Fibroblast of skin of left quadriceps (primary cell): ENCODE measurements at regions not wholly inside any gene's neighbourhood (a gene's known extent, or its start where the extent isn't known, plus 50 kb on each side); places are given as distances from the start of the nearest gene placed in this dataset.

ENCODE experiments used
- DNase-seq, 2 experiments: peaks; one replicate each; pipeline ENCODE4 v3.0.0-alpha.2; 2013; ENCODE audit warnings: low read depth in 2 of 2

DNA sequence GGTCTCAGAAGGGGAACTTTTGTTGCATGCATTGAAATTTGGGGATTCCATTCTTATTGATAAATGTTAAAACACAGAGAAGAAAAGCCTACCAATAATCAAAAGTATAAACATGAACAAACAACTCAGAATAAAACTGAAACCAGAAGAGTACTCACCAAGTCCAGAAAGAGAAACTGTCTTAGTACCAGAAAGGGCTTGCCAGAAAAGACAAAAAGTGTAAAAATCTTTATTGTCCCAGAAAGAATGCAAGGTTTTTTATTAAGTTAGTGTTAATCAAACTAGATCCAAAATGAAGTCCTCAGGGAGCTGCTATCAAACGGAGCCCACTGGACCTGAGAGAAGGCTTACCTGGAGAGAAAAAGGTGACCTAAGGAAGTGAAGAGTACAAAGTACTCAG lies 897.5 kb downstream of the PCDH7 start:
- DNase-seq, result no peak

DNA sequence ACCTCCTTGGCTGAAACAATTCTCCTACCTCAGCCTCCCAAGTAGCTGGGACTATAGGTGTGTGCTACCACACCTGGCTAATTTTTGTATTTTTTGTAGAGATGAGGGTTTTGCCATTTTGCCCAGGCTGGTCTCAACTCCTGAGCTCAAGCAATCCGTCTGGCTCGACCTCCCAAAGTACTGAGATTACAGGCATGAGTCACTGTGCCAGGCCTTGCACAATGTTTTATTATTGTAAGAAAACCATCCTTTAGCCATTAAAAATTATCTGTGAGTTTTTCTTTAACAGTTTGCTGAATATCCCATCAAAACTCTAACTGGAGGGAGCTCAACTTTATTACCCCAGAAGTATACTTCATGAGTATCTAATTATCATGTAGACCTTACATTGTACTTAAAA lies 900.3 kb downstream of the PCDH7 start:
- peak in 1 of 2 experiments; percentile 0 for DNase-seq

DNA sequence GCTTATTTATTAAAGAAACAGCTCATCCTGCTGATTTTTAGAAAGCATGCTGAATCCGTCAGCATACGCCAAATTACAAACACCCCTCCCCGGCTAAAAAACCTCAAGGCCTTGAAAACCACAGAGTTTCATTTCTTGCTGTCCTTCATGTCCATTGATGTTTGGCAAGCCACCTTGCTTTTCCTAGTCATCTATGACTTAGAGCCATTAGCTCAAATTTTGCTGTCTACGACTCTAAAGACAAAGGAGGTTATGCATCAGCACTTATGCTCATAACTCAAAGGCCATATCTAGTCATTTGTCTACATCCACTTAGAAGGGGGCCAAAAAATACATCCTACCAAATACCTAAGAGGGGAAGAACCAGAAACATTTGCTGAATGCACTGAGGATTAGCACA lies 925.1 kb downstream of the PCDH7 start:
- DNase-seq, result no peak

DNA sequence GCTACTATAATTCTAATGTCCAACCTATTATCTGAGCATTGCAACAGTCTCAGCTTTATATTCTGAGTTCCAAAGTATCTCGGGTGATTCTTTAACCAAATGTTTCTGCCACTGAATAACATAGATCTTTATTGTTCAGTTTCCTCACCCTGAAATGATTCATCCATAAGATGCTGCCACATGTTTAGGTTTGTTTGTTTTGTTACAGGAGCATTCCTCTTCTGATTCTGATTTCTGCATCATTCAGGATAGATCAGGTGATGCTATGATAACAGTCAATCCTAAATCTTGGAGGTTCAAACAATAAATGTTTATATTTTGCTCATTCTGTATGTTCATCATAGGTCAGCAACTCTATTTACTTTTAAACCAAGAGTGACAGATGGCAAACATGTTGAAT lies 927.6 kb downstream of the PCDH7 start:
- DNase-seq, result no peak

DNA sequence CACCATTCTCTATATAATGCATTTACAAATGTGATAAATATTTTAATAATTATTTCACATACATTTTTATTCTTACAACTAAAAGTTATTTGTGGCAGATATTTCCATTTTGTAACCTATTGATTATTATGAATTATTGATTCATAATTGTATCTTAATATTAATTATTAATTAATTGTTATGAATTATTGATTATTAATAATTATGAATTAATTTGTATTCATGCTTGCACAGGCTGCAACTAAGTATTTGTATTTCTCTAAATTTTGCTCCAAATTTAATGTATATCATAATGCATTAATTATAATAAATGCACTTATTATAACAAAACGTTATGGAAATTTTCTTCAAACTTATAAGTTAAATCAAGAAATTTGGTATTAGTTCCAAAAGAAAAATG lies 929.7 kb downstream of the PCDH7 start:
- DNase-seq, result no peak

DNA sequence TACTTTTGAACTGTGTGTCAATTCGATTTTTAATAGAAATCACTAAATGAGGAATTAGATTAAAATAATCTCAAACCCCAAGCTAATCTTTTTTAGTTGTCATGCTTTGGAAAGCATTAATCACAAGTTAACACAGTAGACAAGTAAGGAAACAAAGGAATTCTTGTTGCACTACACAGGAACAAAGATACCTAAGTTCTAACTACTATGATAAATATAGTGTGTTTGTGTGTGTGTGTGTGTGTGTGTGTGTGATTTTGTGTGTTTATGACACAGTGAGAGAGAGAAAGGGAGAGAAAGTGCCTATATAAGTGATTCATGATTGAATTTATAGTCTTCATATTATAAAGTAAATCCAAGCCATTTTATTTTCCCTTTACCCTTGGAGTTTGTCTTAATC lies 931.4 kb downstream of the PCDH7 start:
- DNase-seq, result no peak

DNA sequence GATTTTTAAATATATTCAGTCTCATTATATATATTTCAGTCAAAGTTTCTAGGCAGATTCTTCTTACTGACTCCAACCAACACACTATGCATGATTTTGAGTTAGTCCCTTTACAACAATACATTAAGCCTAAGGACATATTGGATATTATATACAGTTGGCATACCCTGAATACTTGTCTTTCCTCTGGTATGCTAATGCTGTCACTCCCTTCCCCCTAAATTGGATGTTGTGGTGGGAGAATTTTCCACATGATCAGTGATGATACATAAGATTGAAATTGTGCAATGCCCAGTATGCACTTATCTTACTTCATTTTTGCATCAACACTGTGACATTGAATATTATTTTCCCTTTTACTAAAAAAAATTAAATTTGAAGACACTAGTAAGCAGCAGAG lies 935.2 kb downstream of the PCDH7 start:
- peak; percentile 29 to 43 for DNase-seq

DNA sequence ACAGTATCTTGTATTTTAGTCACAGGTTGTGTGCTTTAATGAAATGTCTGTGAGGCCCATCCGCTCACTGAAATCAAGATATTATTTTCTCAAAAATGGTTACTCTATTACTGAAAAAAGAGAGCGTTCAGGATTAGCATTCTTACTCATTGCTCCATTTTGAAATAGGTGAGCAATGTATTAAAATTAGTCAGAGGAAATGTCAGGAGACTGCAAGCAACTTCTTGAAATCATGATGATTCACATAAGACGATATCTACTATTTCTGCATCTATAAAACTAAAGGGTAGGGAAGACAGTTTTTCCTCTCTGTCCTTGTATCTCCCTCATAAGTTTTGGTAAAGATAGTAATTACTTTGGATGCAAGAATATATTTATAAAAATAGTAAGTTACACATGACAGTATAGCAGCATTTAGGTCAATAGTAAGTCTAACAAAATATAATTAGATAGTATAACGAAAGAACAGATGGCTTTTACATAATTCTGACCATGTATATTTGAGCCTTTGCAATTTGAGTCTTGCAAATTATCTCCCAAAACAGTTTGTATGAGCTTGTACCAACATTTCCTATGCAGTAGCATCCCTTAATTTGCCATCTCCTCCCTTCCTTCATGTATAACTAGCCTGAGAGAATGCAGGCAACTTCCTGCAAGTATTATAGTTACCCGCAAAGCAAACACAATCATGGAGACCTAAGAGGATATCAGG lies 937.8 kb downstream of the PCDH7 start:
- peak; percentile 15 to 16 for DNase-seq

DNA sequence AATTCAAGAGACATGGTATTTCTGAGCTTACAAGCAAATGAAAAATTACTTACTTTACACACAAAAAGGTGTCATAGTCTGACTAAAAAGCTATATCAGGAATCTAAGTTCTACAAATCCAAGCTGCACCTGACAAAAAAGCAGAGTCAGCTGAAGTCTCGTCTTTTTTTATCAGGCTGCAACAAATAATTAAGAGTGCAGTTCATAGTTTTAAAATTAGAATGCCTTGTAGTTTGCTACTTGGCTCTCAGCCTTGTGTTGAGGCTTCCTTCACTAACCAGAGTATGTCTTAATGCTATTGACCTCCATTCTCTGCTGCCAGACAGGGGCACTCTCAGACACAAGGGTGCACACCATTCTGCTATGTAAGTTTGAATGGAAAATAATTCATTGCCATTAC lies 940.7 kb downstream of the PCDH7 start:
- DNase-seq, result no peak

DNA sequence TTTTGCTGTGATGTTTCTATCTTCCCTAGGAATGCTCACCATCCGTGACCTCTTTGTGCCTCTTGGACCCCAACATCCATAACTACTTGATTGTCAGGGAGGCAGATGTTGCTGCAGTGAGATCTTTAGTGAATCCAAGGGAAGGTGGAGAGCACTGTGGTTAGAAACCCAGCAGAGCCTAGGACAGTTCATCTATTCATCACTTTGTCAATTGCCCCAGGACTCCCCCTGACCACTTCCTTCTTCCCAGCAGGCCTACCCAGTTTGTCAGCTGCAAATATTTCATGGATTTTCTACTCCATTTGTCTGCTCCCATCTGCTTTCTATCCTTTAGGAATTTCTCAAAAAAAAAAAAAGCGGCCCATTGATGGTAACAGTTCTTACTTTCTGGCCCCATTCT lies 942.8 kb downstream of the PCDH7 start:
- no peak for DNase-seq

DNA sequence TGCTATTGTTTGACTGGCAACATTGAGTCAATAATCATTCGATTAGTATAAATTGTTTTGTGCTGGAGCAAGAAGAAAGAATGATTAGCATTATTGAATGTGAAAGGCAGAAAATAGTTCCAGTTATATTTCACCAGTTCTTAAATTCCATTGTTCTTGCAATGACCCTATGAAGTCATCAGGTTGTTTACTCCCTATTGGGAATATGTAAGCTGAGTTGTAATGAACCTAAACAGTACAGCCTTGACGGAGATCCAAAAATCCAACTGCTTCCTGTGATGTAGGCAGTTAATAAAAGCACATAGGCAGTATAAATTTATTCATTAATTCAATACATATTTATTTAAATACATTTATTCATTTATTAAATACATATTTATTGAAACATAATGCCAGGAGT lies 947.5 kb downstream of the PCDH7 start:
- no peak for DNase-seq

DNA sequence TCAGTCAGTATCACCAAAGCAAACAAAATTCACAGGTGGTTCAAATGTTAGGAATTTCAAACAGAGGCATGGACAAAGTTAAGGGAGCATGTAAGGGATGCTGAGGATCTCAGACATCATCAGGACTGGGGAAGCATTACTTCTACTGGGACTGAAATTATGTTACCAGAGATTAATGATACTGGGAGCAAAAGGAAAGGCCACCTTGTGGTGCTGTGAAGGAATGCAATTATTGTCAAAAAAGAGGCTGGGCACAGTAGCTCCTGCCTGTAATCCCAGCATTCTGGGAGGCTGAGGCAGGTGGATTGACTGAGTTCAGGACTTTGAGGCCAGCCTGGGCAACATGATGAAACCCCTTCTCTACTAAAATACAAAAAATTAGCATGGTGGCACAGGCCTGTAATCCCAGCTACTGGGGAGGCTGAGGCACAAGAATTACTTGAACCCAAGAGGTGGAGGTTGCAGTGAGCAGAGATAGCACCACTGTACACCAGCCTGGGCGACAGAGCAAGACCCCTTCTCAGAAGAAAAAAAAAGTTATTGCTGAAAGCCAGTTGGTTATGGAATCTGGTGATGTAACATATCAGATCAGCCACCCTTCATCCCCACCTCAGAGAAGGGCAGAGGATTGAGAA lies 954.3 kb downstream of the PCDH7 start:
- no peak for DNase-seq

DNA sequence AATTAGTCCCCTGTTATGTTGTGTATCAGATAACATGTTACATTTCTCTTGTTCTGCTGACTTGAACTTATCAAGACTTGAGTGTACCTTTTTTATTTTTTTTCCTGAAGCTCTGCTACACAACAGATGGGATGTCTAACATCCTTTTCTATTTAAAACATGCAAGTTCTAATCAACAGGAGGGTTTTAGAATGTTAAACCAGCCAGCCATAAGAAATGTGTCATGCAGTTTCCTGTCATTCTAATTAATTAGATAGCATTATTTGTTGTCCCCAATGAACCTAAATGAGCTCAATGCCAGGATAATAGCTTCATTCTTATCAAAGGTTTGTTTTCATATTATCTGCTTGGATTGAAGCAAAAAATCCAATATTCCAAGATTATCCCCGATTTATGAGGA lies 958.2 kb downstream of the PCDH7 start:
- DNase-seq, result no peak

DNA sequence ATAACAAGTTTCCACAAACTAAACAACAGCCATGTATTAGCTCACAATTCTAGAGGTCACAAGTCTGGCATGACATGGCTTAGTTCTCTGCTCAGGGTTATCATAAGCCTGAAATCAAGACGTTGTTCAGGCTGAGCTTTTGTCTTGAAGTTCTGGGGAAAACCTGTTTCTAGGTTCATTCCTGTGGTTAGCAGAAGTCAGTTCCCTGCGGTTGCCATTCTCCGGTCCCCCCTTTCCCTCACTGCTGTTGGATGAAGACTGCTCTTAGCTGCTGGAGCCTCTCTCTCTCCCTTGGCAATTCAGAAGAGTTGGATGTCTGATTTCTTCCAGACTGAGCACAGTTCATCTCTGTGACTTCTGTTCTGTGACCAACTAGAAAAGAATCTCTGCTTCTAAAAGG lies 962.6 kb downstream of the PCDH7 start:
- DNase-seq, result no peak

DNA sequence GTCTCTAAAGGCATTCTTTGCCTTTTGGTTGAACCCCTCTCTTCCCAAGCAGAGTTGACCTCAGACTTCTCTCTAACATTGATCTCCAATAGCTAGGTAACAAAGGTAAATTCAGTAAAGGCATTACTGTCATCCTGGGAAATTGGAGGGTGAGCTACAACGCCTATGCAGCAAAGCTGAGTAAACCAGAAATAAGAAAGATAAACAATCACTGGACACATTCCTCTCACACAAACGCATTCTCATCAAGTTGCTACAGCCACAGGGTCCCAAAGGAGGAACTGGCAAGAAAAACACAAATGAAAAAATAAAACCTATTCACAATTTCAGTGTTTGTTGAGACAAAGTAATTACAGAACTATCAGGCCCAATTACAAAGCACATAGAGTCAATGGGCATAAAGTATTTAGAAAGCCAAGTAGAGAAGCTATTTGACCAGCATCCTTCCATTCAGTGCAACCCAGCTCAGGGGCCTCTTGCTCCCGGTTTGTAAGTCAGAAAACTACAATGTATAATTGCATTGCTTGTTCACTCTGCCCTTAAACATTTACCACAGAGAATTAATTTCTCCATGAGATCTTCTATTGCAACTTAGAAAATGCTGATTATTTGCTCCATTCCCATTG lies 967.7 kb downstream of the PCDH7 start:
- DNase-seq, result no peak

DNA sequence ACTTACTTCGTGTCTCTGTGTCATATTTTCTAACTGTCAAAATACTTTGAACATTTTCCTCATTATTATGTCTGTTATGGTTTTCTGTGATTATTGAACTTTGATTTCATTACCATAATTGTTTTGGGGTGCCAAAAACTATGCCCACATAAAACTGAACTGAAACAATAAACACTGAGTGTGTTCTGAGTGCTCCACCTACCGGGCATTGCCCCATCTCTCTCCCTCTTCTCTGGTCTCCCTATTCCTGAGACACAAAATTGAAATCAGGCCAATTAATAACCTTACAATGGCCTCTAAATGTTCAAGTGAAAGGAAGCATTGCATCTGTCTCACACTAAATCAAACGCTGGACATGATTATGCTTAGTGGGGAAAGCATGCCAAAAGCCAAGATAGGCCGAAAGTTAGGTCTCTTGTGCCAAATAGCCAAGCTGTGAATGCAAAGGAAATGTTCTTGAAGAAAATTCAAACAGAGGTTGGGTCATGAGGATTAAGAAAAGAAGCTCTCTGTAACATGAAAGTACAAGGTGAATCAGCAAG lies 972.3 kb downstream of the PCDH7 start:
- DNase-seq, result no peak

DNA sequence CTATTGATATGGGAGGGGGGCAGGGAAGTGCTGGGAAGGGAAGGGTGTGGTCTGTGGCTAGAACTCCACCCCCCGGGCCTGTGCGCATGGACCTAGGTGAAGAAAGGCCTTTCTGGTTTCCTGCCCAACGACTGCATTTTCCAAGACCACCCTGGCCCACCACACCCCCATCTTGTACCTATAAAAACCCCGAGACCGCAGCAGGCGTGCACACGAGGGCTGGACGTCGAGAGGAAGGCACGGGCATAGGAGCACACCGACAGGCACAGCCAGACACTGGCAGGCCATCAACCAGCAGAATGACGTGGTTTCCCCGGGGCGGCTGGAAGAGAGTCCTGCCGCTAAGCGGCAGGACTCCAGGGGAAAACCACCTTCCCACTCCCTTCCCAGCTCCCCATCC lies 981.1 kb downstream of the PCDH7 start:
- DNase-seq, result no peak

DNA sequence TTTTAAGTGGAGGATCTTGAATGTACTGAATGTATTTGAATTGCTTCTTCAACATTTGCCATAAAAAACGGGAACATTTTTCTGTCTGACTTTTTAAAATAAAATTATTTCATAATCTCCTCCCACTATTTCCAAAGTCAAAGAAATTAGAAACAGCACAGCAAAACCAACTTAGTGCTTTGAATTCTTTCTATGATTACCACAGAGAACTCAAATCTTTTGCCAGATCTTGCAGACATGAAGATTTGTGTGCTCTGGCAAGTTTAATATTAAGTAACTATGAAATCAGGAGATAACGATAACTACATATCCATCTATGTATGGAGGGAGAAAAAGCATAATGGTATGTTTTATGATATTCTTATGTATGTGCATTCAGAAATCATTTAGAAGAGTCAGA lies 982.2 kb downstream of the PCDH7 start:
- peak; percentile 8 to 18 for DNase-seq

DNA sequence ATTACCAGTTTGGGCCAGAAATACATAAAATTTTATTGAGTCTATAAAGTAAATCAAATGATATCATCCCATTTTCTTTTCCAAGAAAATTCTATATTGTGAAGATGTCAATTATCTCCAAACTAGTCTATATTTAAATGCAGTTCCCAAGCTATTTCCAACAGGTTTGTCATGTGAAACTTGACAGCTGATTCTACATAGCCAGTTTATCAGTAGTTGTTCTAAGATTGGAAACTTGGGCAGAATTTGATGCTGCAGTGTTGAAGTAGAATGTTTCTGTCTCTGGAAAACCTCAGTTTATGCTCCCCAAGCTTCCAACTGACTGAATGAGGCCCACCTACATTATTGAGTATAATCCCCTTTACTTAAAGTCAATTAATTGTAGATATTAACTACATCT lies 994.1 kb downstream of the PCDH7 start:
- no peak for DNase-seq

DNA sequence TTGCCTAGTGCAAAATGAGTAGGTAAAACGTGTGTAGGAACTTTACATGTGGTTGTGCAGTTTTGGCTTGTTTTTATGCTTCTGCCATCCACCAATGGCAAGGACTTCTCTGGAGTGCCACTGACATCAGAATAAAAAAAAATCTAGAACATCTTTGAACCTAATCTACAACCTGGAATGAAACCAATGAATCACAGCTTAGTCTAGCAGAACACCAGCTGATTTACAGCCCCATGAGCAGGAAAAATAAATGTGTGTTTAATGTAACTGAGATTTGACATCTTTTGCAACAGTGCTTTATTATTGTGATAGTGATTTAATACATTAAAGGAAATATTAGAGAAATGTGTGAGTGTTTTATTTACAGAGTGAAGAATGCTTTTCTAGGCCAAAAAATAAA lies 995.1 kb downstream of the PCDH7 start:
- DNase-seq, result no peak

DNA sequence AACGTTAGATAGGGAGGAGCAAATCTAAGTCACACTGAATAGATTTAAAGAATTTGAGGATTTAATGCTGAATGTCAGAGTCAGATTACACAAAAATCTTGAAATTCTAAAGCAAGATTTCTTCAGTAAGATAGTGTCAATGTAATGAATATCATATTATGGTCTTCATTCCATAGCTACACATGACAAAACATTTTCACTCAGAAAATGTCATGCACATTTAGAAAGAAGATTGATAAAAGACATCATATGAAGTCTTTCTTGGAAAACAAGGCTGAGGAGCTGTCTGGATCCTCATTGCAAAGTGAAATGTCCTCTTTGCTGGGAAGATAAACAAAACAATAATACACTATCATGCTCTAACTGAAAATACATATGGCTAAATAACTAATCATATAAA lies 1006.9 kb downstream of the PCDH7 start:
- no peak for DNase-seq

DNA sequence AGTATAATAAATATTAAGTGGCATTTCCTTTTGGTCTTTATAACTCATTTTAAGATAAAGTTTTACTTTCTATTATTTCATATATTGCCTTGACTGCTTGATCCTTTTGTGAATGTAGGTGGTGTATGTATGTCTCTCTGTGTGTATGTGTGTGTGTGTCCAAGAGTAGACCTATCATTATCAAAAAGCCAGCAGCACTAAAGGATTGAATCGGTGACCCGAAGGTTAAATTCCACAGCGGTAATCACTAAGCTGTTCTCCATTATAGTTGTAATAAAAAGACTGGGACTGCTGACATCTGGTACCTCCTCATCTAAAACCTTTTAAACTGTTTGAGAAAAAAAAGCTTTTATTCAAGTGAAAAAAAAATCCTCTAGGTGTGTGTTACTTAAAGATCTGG lies 1014.8 kb downstream of the PCDH7 start:
- DNase-seq, result no peak

DNA sequence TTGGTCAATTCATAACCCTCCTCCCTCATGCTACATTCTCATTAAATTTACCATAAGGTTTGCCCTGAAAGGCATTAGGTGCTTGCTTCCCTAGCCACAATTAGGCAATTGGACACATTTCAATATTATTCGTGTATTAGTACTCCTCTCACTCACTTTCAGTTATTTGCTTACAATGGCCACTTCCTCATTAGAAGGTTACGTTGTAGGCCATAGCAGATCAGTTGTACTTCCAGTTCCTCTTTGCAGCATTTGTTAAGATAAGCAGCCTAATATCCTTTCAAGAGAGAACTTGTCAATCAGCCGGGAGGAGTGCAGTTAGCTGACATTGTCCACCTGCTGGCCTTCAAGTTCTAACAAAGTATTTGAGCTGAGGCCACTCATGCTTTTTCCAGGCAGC lies 1017.2 kb downstream of the PCDH7 start:
- no peak for DNase-seq
